SK-N-SH (cell line): ENCODE measurements at regions not wholly inside any gene's neighbourhood (a gene's known extent, or its start where the extent isn't known, plus 50 kb on each side); places are given as distances from the start of the nearest gene placed in this dataset.

Experiments used
- CTCF ChIA-PET: fragments of 300-600, 350-600 bp; formaldehyde crosslinking; extraction: SDS; loops from one replicate; lab custom pipeline; 2021; lab: Yijun Ruan, JAX
- POLR2A ChIA-PET: fragments of 350-600 bp; sonication (Branson Sonifier 250); formaldehyde crosslinking; extraction: SDS; loops from one replicate; lab custom pipeline; 2020; ENCODE audit warnings: antibody characterized with exemption, inconsistent platforms; lab: Yijun Ruan, JAX
- DNase-seq: peaks from one replicate; pipeline ENCODE4 v3.0.0; 2012
- H2AFZ ChIP-seq: fragments of 200-600 bp; sonication (generic); 2 replicates; pipeline ENCODE4 v1.8.1; 2016; ENCODE audit warnings: antibody characterized with exemption, mild to moderate bottlenecking, low read depth
- H3F3A ChIP-seq: fragments of 200-600 bp; sonication (generic); replicated peaks from 2 replicates; pipeline ENCODE3; 2016; ENCODE audit warnings: antibody characterized with exemption, mild to moderate bottlenecking; ENCODE audit not compliant: insufficient read depth
- H3K27ac ChIP-seq, 2 experiments: fragments of 200-500 bp in 1 of 2; fragments of 200-600 bp in 1 of 2; sonication (Bioruptor generic) in 1 of 2; sonication (generic), shearing (Covaris generic) in 1 of 2; 2 replicates each; pipeline versions ENCODE4 v1.5.1 to v1.6.1; 2014 to 2016; ENCODE audit warnings: low read depth in 2 of 2, inconsistent platforms in 1 of 2, low read length in 1 of 2, mild to moderate bottlenecking in 1 of 2, mixed read lengths in 1 of 2
- H3K27me3 ChIP-seq: fragments of 200-600 bp; sonication (generic), shearing (Covaris generic); 2 replicates; pipeline ENCODE4 v1.6.1; 2016; ENCODE audit warnings: mixed run types; ENCODE audit not compliant: insufficient read depth
- H3K36me3 ChIP-seq, 2 experiments: fragments of 200-500 bp in 1 of 2; fragments of 200-600 bp in 1 of 2; sonication (Bioruptor generic) in 1 of 2; sonication (generic) in 1 of 2; replicated peaks in 1 of 2; 2 replicates each; pipeline versions ENCODE3 to v1.5.1; 2014 to 2016; ENCODE audit warnings: low read length in 1 of 2, mild to moderate bottlenecking in 1 of 2; ENCODE audit not compliant: insufficient read depth in 2 of 2, control insufficient read depth in 1 of 2
- H3K4me1 ChIP-seq, 2 experiments: fragments of 200-500 bp in 1 of 2; fragments of 200-600 bp in 1 of 2; sonication (Bioruptor generic) in 1 of 2; sonication (generic), shearing (Covaris generic) in 1 of 2; 2 replicates each; pipeline versions ENCODE4 v1.5.1 to v1.6.1; 2014 to 2016; ENCODE audit warnings: low read depth in 1 of 2, low read length in 1 of 2, mixed run types in 1 of 2; ENCODE audit not compliant: insufficient read depth in 2 of 2, control insufficient read depth in 1 of 2
- H3K4me2 ChIP-seq: fragments of 200-600 bp; sonication (generic), shearing (Covaris generic); 2 replicates; pipeline ENCODE4 v1.6.1; 2017; ENCODE audit warnings: mixed run types
- H3K4me3 ChIP-seq, 2 experiments: fragments of 200-500 bp in 1 of 2; fragments of 200-600 bp in 1 of 2; sonication (Bioruptor generic) in 1 of 2; sonication (generic), shearing (Covaris generic) in 1 of 2; 2 replicates each; pipeline versions ENCODE4 v1.5.1 to v1.8.1; 2014 to 2016; ENCODE audit warnings: low read depth in 2 of 2, inconsistent platforms in 1 of 2, low read length in 1 of 2, mild to moderate bottlenecking in 1 of 2, mixed read lengths in 1 of 2, moderate library complexity in 1 of 2
- H3K79me2 ChIP-seq: fragments of 200-600 bp; sonication (generic); 2 replicates; pipeline ENCODE4 v1.8.1; 2017; ENCODE audit warnings: mild to moderate bottlenecking; ENCODE audit not compliant: insufficient read depth
- H3K9ac ChIP-seq: fragments of 200-600 bp; sonication (generic); 2 replicates; pipeline ENCODE4 v1.6.1; 2017; ENCODE audit warnings: mixed run types
- H3K9me2 ChIP-seq: fragments of 200-600 bp; sonication (generic); 2 replicates; pipeline ENCODE4 v1.6.1; 2017; ENCODE audit warnings: mixed run types
- H3K9me3 ChIP-seq: fragments of 200-600 bp; sonication (generic); 2 replicates; pipeline ENCODE4 v1.6.1; 2017; ENCODE audit warnings: mixed run types, mild to moderate bottlenecking, moderate library complexity
- H4K20me1 ChIP-seq: fragments of 200-600 bp; sonication (generic); 2 replicates; pipeline ENCODE4 v1.6.1; 2017; ENCODE audit warnings: mild to moderate bottlenecking, mixed run types; ENCODE audit not compliant: insufficient read depth
- ELF1 ChIP-seq: IDR thresholded peaks from 2 replicates; pipeline ENCODE4 v1.4.0; 2012
- EP300 ChIP-seq, 2 experiments: IDR thresholded peaks; 2 replicates each; pipeline versions ENCODE4 v1.4.0 to v1.6.1; 2012; ENCODE audit warnings: borderline replicate concordance in 1 of 2, low read depth in 1 of 2, low read length in 1 of 2
- FOSL2 ChIP-seq: IDR thresholded peaks from 2 replicates; pipeline ENCODE4 v1.4.0; 2012; ENCODE audit warnings: low read depth, mild to moderate bottlenecking, moderate library complexity, borderline replicate concordance
- FOXM1 ChIP-seq: IDR thresholded peaks from 2 replicates; pipeline ENCODE4 v1.4.0; 2012; ENCODE audit warnings: low read depth, mild to moderate bottlenecking
- GATA2 ChIP-seq: sonication (generic); formaldehyde crosslinking; IDR thresholded peaks from 2 replicates; pipeline ENCODE4 v1.5.0; 2020; ENCODE audit warnings: mild to moderate bottlenecking, missing genetic modification reagents
- NFIC ChIP-seq: IDR thresholded peaks from 2 replicates; pipeline ENCODE4 v1.4.0; 2012; ENCODE audit warnings: borderline replicate concordance
- POLR2AphosphoS5 ChIP-seq: IDR thresholded peaks from 2 replicates; pipeline ENCODE4 v1.6.1; 2012; ENCODE audit warnings: low read depth, low read length
- RAD21 ChIP-seq: IDR thresholded peaks from 2 replicates; pipeline ENCODE4 v1.6.1; 2012; ENCODE audit warnings: mild to moderate bottlenecking, low read length
- RCOR1 ChIP-seq: fragments of 150-350 bp; IDR thresholded peaks from 2 replicates; pipeline ENCODE4 v1.6.1; 2017; ENCODE audit warnings: antibody characterized with exemption, low read length
- RXRA ChIP-seq: IDR thresholded peaks from 2 replicates; pipeline ENCODE4 v1.4.0; 2012; ENCODE audit warnings: low read depth, mild to moderate bottlenecking, borderline replicate concordance
- SIN3A ChIP-seq: IDR thresholded peaks from 2 replicates; pipeline ENCODE4 v1.6.1; 2012; ENCODE audit warnings: low read depth, mild to moderate bottlenecking, low read length, moderate library complexity, borderline replicate concordance
- TCF12 ChIP-seq: IDR thresholded peaks from 2 replicates; pipeline ENCODE4 v1.4.0; 2012
- TEAD4 ChIP-seq: IDR thresholded peaks from 2 replicates; pipeline ENCODE4 v1.4.0; 2012; ENCODE audit warnings: mild to moderate bottlenecking, borderline replicate concordance; ENCODE audit not compliant: insufficient read depth
- YY1 ChIP-seq: IDR thresholded peaks from 2 replicates; pipeline ENCODE4 v1.4.0; 2012; ENCODE audit warnings: low read depth, mild to moderate bottlenecking
- WGBS: methylation state at CpG from one replicate; pipeline ENCODE4 v1.1.6; 2017; ENCODE audit warnings: low lambda C conversion rate; 5-methylcytosine and 5-hydroxymethylcytosine counted together
- TF ChIP-seq, protein P1 (sequence below): fragments of 200-600 bp; sonication (generic); IDR thresholded peaks from 2 replicates; pipeline ENCODE4 v1.6.1; 2017; ENCODE audit warnings: antibody characterized with exemption, mild to moderate bottlenecking, moderate library complexity
- TF ChIP-seq, protein P2 (sequence below): IDR thresholded peaks from 2 replicates; pipeline ENCODE4 v1.4.0; 2012; ENCODE audit warnings: low read depth, borderline replicate concordance
- TF ChIP-seq, protein P3 (sequence below): fragments of 150-350 bp; IDR thresholded peaks from 2 replicates; pipeline ENCODE4 v1.6.1; 2016; ENCODE audit warnings: mild to moderate bottlenecking, low read depth, low read length
- TF ChIP-seq, protein P4 (sequence below): IDR thresholded peaks from 2 replicates; pipeline ENCODE4; 2012
- TF ChIP-seq, protein P5 (sequence below): IDR thresholded peaks from 2 replicates; pipeline ENCODE4 v1.4.0; 2012; ENCODE audit warnings: low read depth

DNA sequence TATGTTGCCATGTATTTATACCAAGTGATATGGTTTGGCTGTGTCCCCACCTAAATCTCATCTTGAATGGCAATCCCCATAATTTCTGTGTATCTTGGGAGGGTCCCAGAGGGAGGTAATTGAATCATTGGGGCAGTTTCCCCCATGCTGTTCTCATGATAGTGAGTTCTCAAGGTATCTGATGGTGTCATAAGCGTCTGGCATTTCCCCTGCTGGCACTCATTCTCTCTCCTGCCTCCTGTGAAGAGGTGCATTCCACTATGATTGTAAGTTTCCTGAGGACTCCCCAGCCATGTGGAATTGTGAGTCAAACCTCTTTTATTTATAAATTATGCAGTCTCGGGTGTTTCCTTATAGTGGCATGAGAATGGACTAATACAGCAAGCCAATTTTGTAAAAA is 140.8 kb upstream of the ADAMTSL1 start:
- DNase-seq = no peak
- Histone ChIP-seq H4K20me1 (no peaks in the 10 kb centered on the region), H2AFZ (no peak overlapping the region), H3K79me2 (no peaks in the 10 kb centered on the region), H3K9ac (no peak overlapping the region), H3K27ac (no peak overlapping the region), H3K4me2 (no peak overlapping the region), H3K36me3 (no peaks in the 10 kb centered on the region), H3K9me3 (no peaks in the 10 kb centered on the region), H3K4me3 (no peak overlapping the region), H3F3A (peaks cover 3% of the 10 kb centered on the region), H3K9me2 (no peaks in the 10 kb centered on the region), H3K27me3 (no peaks in the 10 kb centered on the region), H3K4me1 (peaks cover 2 to 4% of the 10 kb centered on the region in 2 experiments; a peak in 1 of 4 replicates)
- 67% methylated on average over 2 of the region's 2 CpGs for WGBS
- TF ChIP-seq TEAD4 (no peak), RCOR1 (no peak), FOXM1 (no peak), ELF1 (no peak), EP300 (IDR thresholded peaks at IDR 0.05; ENCODE audit: borderline replicate concordance in 1 of 2, low read depth in 1 of 2, low read length in 1 of 2) (no peak), NFIC (no peak), POLR2AphosphoS5 (no peak), RXRA (no peak)
- TF ChIP-seq, protein P1, sequence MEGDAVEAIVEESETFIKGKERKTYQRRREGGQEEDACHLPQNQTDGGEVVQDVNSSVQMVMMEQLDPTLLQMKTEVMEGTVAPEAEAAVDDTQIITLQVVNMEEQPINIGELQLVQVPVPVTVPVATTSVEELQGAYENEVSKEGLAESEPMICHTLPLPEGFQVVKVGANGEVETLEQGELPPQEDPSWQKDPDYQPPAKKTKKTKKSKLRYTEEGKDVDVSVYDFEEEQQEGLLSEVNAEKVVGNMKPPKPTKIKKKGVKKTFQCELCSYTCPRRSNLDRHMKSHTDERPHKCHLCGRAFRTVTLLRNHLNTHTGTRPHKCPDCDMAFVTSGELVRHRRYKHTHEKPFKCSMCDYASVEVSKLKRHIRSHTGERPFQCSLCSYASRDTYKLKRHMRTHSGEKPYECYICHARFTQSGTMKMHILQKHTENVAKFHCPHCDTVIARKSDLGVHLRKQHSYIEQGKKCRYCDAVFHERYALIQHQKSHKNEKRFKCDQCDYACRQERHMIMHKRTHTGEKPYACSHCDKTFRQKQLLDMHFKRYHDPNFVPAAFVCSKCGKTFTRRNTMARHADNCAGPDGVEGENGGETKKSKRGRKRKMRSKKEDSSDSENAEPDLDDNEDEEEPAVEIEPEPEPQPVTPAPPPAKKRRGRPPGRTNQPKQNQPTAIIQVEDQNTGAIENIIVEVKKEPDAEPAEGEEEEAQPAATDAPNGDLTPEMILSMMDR = no peak
- ChIA-PET CTCF (interaction anchor here (0.9 to 1.9 kb wide), 2 partner anchors 34 to 78 kb away, joined by 3 to 4 read pairs; no protein-coding TSS in a partner anchor), POLR2A (no interaction called here)

DNA sequence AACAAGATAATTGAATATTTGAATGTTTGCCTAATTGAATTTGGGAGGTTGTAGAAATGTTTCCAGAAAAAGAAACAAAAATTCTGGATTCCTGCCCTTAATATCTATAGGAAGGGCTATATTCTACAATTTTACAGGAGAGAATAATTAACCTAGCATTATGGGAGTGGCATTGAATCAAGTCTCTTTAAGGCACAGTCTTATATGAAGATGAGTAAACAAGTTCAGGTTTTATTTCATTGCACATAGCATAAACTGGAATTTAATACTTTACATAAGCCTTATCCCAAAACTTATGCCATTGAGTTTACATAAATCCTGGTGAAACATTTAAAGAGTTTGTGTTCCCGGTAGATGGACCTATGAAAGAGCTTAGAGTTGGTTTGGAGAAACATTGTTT is 138.1 kb upstream of the ADAMTSL1 start:
- ChIA-PET CTCF (interaction anchor here (1.1 kb wide), 1 partner anchor 108 kb away, joined by 3 read pairs; no protein-coding TSS in a partner anchor), POLR2A (no interaction called here)
- Histone ChIP-seq H3K9me3 (no peaks in the 10 kb centered on the region), H3F3A (peaks cover 3% of the 10 kb centered on the region), H3K27ac (no peak overlapping the region), H3K4me2 (no peak overlapping the region), H3K4me3 (no peak overlapping the region), H2AFZ (no peak overlapping the region), H3K79me2 (no peaks in the 10 kb centered on the region), H3K9ac (no peak overlapping the region), H3K9me2 (no peaks in the 10 kb centered on the region), H4K20me1 (no peaks in the 10 kb centered on the region), H3K27me3 (no peaks in the 10 kb centered on the region), H3K36me3 (no peaks in the 10 kb centered on the region), H3K4me1 (peaks cover 2 to 4% of the 10 kb centered on the region in 2 experiments; a peak in 1 of 4 replicates)
- WGBS = 79% methylated on average over 1 of the region's 1 CpG
- no peak for DNase-seq
- no peak for TF ChIP-seq FOSL2
- TF ChIP-seq, protein P2, sequence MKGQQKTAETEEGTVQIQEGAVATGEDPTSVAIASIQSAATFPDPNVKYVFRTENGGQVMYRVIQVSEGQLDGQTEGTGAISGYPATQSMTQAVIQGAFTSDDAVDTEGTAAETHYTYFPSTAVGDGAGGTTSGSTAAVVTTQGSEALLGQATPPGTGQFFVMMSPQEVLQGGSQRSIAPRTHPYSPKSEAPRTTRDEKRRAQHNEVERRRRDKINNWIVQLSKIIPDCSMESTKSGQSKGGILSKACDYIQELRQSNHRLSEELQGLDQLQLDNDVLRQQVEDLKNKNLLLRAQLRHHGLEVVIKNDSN = no peak
- no peak for TF ChIP-seq NFIC
- no peak for TF ChIP-seq SIN3A
- TF ChIP-seq, protein P1 = no peak
- TF ChIP-seq TEAD4 = no peak
- TF ChIP-seq FOXM1 = no peak
- no peak for TF ChIP-seq TCF12
- TF ChIP-seq RAD21 = no peak
- no peak for TF ChIP-seq YY1
- TF ChIP-seq, protein P3, sequence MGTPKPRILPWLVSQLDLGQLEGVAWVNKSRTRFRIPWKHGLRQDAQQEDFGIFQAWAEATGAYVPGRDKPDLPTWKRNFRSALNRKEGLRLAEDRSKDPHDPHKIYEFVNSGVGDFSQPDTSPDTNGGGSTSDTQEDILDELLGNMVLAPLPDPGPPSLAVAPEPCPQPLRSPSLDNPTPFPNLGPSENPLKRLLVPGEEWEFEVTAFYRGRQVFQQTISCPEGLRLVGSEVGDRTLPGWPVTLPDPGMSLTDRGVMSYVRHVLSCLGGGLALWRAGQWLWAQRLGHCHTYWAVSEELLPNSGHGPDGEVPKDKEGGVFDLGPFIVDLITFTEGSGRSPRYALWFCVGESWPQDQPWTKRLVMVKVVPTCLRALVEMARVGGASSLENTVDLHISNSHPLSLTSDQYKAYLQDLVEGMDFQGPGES = no peak
- TF ChIP-seq GATA2 (CRISPR knock-in tag) = no peak
- TF ChIP-seq, protein P4, sequence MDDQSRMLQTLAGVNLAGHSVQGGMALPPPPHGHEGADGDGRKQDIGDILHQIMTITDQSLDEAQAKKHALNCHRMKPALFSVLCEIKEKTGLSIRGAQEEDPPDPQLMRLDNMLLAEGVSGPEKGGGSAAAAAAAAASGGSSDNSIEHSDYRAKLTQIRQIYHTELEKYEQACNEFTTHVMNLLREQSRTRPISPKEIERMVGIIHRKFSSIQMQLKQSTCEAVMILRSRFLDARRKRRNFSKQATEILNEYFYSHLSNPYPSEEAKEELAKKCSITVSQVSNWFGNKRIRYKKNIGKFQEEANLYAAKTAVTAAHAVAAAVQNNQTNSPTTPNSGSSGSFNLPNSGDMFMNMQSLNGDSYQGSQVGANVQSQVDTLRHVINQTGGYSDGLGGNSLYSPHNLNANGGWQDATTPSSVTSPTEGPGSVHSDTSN = no peak
- TF ChIP-seq, protein P5, sequence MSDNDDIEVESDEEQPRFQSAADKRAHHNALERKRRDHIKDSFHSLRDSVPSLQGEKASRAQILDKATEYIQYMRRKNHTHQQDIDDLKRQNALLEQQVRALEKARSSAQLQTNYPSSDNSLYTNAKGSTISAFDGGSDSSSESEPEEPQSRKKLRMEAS = no peak
